ENCODE measurements at regions not wholly inside any gene's neighbourhood (a gene's known extent, or its start where the extent isn't known, plus 50 kb on each side); places are given as distances from the start of the nearest gene placed in this dataset.
A peak's percentile ranks its signal among the peaks of the same experiment; 100 is the strongest.

GRCh38 chr18:60508108-60508507 is 135.5 kb upstream of the MC4R start:
- Mint-ChIP-seq H3K4me1 (no peaks in the 10 kb centered on the region), H3K9me3 (no peaks in the 10 kb centered on the region), H3K4me3 (no peak overlapping the region), H3K27me3 (no peaks in the 10 kb centered on the region), H3K27ac (no peak overlapping the region), H3K36me3 (no peaks in the 10 kb centered on the region)
- CTCF ChIA-PET, result no interaction called here
- DNase-seq, result no peak

- Mint-ChIP-seq H3K27ac (no peak overlapping the region), H3K4me1 (no peaks in the 10 kb centered on the region), H3K27me3 (no peaks in the 10 kb centered on the region), H3K9me3 (no peaks in the 10 kb centered on the region), H3K36me3 (no peaks in the 10 kb centered on the region), H3K4me3 (no peak overlapping the region)
- no peak for DNase-seq
- CTCF ChIA-PET, result interaction anchor here (1.4 kb wide), 1 partner anchor 14 kb away, joined by 4 read pairs; no protein-coding TSS in a partner anchor
These were observed 162.0 kb upstream of the MC4R start for GRCh38 chr18:60534538-60534937.

- Mint-ChIP-seq H3K36me3 (no peaks in the 10 kb centered on the region), H3K9me3 (no peaks in the 10 kb centered on the region), H3K4me1 (no peaks in the 10 kb centered on the region), H3K4me3 (no peak overlapping the region), H3K27me3 (no peaks in the 10 kb centered on the region), H3K27ac (no peak overlapping the region)
- no peak for DNase-seq
- CTCF ChIA-PET, result no interaction called here
These were observed 164.5 kb upstream of the MC4R start for GRCh38 chr18:60537074-60537473.

GRCh38 chr18:60538891-60539290 is 166.3 kb upstream of the MC4R start:
- H3K27me3 Mint-ChIP-seq, result no peaks in the 10 kb centered on the region
- no peak overlapping the region for H3K4me3 Mint-ChIP-seq
- no peaks in the 10 kb centered on the region for H3K36me3 Mint-ChIP-seq

GRCh38 chr18:60541661-60542060 is 169.1 kb upstream of the MC4R start:
- Mint-ChIP-seq H3K27ac (no peak overlapping the region), H3K9me3 (no peaks in the 10 kb centered on the region), H3K27me3 (no peaks in the 10 kb centered on the region), H3K4me1 (no peaks in the 10 kb centered on the region), H3K36me3 (no peaks in the 10 kb centered on the region), H3K4me3 (no peak overlapping the region)
- DNase-seq, result no peak
- CTCF ChIA-PET, result no interaction called here

More at GRCh38 chr18:60538891-60539290, 166.3 kb upstream of the MC4R start:
- CTCF ChIA-PET, result no interaction called here
- H3K27ac Mint-ChIP-seq, result no peak overlapping the region
- DNase-seq, result no peak
- H3K4me1 Mint-ChIP-seq, result no peaks in the 10 kb centered on the region
- no peaks in the 10 kb centered on the region for H3K9me3 Mint-ChIP-seq

- Mint-ChIP-seq H3K27ac (peak overlapping the region; percentile 26), H3K36me3 (no peaks in the 10 kb centered on the region), H3K9me3 (no peaks in the 10 kb centered on the region), H3K4me3 (no peak overlapping the region), H3K27me3 (no peaks in the 10 kb centered on the region), H3K4me1 (no peaks in the 10 kb centered on the region)
- no peak for DNase-seq
- CTCF ChIA-PET, result no interaction called here
These were observed 171.1 kb upstream of the MC4R start for GRCh38 chr18:60543646-60544045.

GRCh38 chr18:60549338-60549960 is 176.9 kb upstream of the MC4R start:
- H3K27me3 Mint-ChIP-seq, result no peaks in the 10 kb centered on the region
- no peaks in the 10 kb centered on the region for H3K36me3 Mint-ChIP-seq
- no peak overlapping the region for H3K27ac Mint-ChIP-seq
- no peaks in the 10 kb centered on the region for H3K9me3 Mint-ChIP-seq
- no peak for DNase-seq
- CTCF ChIA-PET, result interaction anchor here (0.6 to 2.8 kb wide), 7 partner anchors 14 to 767 kb away, joined by 3 to 14 read pairs (median 4); no protein-coding TSS in a partner anchor
- no peaks in the 10 kb centered on the region for H3K4me1 Mint-ChIP-seq
- no peak overlapping the region for H3K4me3 Mint-ChIP-seq

GRCh38 chr18:60552948-60553347 is 180.4 kb upstream of the MC4R start:
- CTCF ChIA-PET, result no interaction called here
- no peak for DNase-seq
- no peaks in the 10 kb centered on the region for H3K9me3 Mint-ChIP-seq
- no peaks in the 10 kb centered on the region for H3K36me3 Mint-ChIP-seq
- H3K27ac Mint-ChIP-seq, result no peak overlapping the region
- H3K4me3 Mint-ChIP-seq, result no peak overlapping the region
- H3K27me3 Mint-ChIP-seq, result no peaks in the 10 kb centered on the region
- H3K4me1 Mint-ChIP-seq, result no peaks in the 10 kb centered on the region

- H3K4me3 Mint-ChIP-seq, result no peak overlapping the region
- H3K4me1 Mint-ChIP-seq, result no peaks in the 10 kb centered on the region
- H3K36me3 Mint-ChIP-seq, result no peaks in the 10 kb centered on the region
- CTCF ChIA-PET, result no interaction called here
- no peak for DNase-seq
- H3K27me3 Mint-ChIP-seq, result no peaks in the 10 kb centered on the region
- no peak overlapping the region for H3K27ac Mint-ChIP-seq
- no peaks in the 10 kb centered on the region for H3K9me3 Mint-ChIP-seq
These were observed 182.4 kb upstream of the MC4R start for GRCh38 chr18:60554967-60555366.

GRCh38 chr18:60555625-60556024 is 183.1 kb upstream of the MC4R start:
- Mint-ChIP-seq H3K27me3 (no peaks in the 10 kb centered on the region), H3K36me3 (no peaks in the 10 kb centered on the region), H3K4me1 (no peaks in the 10 kb centered on the region), H3K9me3 (no peaks in the 10 kb centered on the region), H3K27ac (no peak overlapping the region), H3K4me3 (no peak overlapping the region)
- DNase-seq, result no peak
- CTCF ChIA-PET, result interaction anchor here (1.3 kb wide), 1 partner anchor 560 kb away, joined by 3 read pairs; no protein-coding TSS in a partner anchor

- no peak for DNase-seq
- Mint-ChIP-seq H3K4me3 (no peak overlapping the region), H3K4me1 (no peaks in the 10 kb centered on the region), H3K9me3 (no peaks in the 10 kb centered on the region), H3K27ac (no peak overlapping the region), H3K36me3 (no peaks in the 10 kb centered on the region), H3K27me3 (no peaks in the 10 kb centered on the region)
- CTCF ChIA-PET, result interaction anchor here (1.3 kb wide), 1 partner anchor 560 kb away, joined by 3 read pairs; no protein-coding TSS in a partner anchor
These were observed 183.8 kb upstream of the MC4R start for GRCh38 chr18:60556326-60556725.

GRCh38 chr18:60560071-60560470 is 187.5 kb upstream of the MC4R start:
- no peak overlapping the region for H3K4me3 Mint-ChIP-seq
- no peak for DNase-seq
- H3K27me3 Mint-ChIP-seq, result no peaks in the 10 kb centered on the region
- H3K27ac Mint-ChIP-seq, result no peak overlapping the region
- no peaks in the 10 kb centered on the region for H3K36me3 Mint-ChIP-seq
- no peaks in the 10 kb centered on the region for H3K4me1 Mint-ChIP-seq
- CTCF ChIA-PET, result no interaction called here
- H3K9me3 Mint-ChIP-seq, result no peaks in the 10 kb centered on the region

- Mint-ChIP-seq H3K9me3 (no peaks in the 10 kb centered on the region), H3K4me1 (no peaks in the 10 kb centered on the region), H3K27ac (no peak overlapping the region), H3K36me3 (no peaks in the 10 kb centered on the region), H3K27me3 (no peaks in the 10 kb centered on the region), H3K4me3 (no peak overlapping the region)
- no peak for DNase-seq
- CTCF ChIA-PET, result no interaction called here
These were observed 190.5 kb upstream of the MC4R start for GRCh38 chr18:60563082-60563481.

GRCh38 chr18:60568220-60568619 is 195.6 kb upstream of the MC4R start:
- CTCF ChIA-PET, result no interaction called here
- Mint-ChIP-seq H3K4me1 (no peaks in the 10 kb centered on the region), H3K9me3 (no peaks in the 10 kb centered on the region), H3K27me3 (no peaks in the 10 kb centered on the region), H3K4me3 (no peak overlapping the region), H3K36me3 (no peaks in the 10 kb centered on the region), H3K27ac (no peak overlapping the region)
- DNase-seq, result no peak

- Mint-ChIP-seq H3K9me3 (no peaks in the 10 kb centered on the region), H3K4me3 (no peak overlapping the region), H3K27me3 (no peaks in the 10 kb centered on the region), H3K27ac (no peak overlapping the region), H3K36me3 (no peaks in the 10 kb centered on the region), H3K4me1 (no peaks in the 10 kb centered on the region)
- CTCF ChIA-PET, result no interaction called here
- no peak for DNase-seq
These were observed 197.6 kb upstream of the MC4R start for GRCh38 chr18:60570172-60570571.

Measured in activated naive CD4-positive, alpha-beta T cell treated with anti-CD3 and anti-CD28 coated beads, Interleukin-2, amount 10 ng/mL, durations not matched to agents 7 days and 5 days (primary cell).